H9 (cell line): ENCODE measurements at regions not wholly inside any gene's neighbourhood (a gene's known extent, or its start where the extent isn't known, plus 50 kb on each side); places are given as distances from the start of the nearest gene placed in this dataset.

Source experiments
- DNase-seq: peaks from one replicate; pipeline ENCODE4 v3.0.0-alpha.2; 2017
- H2AFZ ChIP-seq: one replicate; pipeline ENCODE4 v1.6.1; 2013; ENCODE audit warnings: mild to moderate bottlenecking, low read length, control low read depth, moderate library complexity
- H2AK5ac ChIP-seq: 2 replicates; pipeline ENCODE4 v1.6.1; 2013; ENCODE audit warnings: low read length, control low read depth, mixed read lengths; ENCODE audit not compliant: insufficient read length
- H2BK120ac ChIP-seq: one replicate; pipeline ENCODE4 v1.6.1; 2013; ENCODE audit warnings: low read depth, mild to moderate bottlenecking, low read length, control low read depth, inconsistent platforms; ENCODE audit not compliant: poor library complexity, severe bottlenecking
- H2BK12ac ChIP-seq: 2 replicates; pipeline ENCODE4 v1.6.1; 2013; ENCODE audit warnings: low read length, control low read depth, mixed read lengths, low read depth; ENCODE audit not compliant: insufficient read length
- H2BK15ac ChIP-seq: 2 replicates; pipeline ENCODE4 v1.6.1; 2013; ENCODE audit warnings: low read depth, low read length, control low read depth
- H2BK20ac ChIP-seq: one replicate; pipeline ENCODE4 v1.6.1; 2013; ENCODE audit warnings: low read depth, mild to moderate bottlenecking, low read length, control low read depth, inconsistent platforms; ENCODE audit not compliant: poor library complexity, severe bottlenecking
- H2BK5ac ChIP-seq: 2 replicates; pipeline ENCODE4 v1.6.1; 2013; ENCODE audit warnings: low read length, control low read depth, mixed read lengths; ENCODE audit not compliant: insufficient read length
- H3K14ac ChIP-seq: 2 replicates; pipeline ENCODE4 v1.6.1; 2013; ENCODE audit warnings: low read length, control low read depth; ENCODE audit not compliant: insufficient read depth
- H3K18ac ChIP-seq: 2 replicates; pipeline ENCODE4 v1.6.1; 2013; ENCODE audit warnings: low read depth, mild to moderate bottlenecking, mixed read lengths, low read length, control low read depth; ENCODE audit not compliant: insufficient read length
- H3K23ac ChIP-seq: 2 replicates; pipeline ENCODE4 v1.6.1; 2013; ENCODE audit warnings: low read length, control low read depth, mixed read lengths, low read depth; ENCODE audit not compliant: insufficient read length
- H3K23me2 ChIP-seq: 2 replicates; pipeline ENCODE4 v1.6.1; 2013; ENCODE audit warnings: low read depth, mild to moderate bottlenecking, mixed read lengths, low read length, control low read depth; ENCODE audit not compliant: insufficient read length, poor library complexity, severe bottlenecking
- H3K27ac ChIP-seq: 2 replicates; pipeline ENCODE4 v1.5.1; 2013; ENCODE audit warnings: low read length, control low read depth, mixed read lengths, low read depth; ENCODE audit not compliant: insufficient read length
- H3K27me3 ChIP-seq: 2 replicates; pipeline ENCODE4 v1.6.1; 2013; ENCODE audit warnings: low read length, control low read depth, inconsistent platforms; ENCODE audit not compliant: insufficient read depth
- H3K4ac ChIP-seq: 2 replicates; pipeline ENCODE4 v1.6.1; 2013; ENCODE audit warnings: low read depth, mild to moderate bottlenecking, control low read depth, inconsistent platforms, low read length, moderate library complexity
- H3K4me1 ChIP-seq: 2 replicates; pipeline ENCODE4 v1.6.1; 2013; ENCODE audit warnings: low read length, control low read depth, inconsistent platforms; ENCODE audit not compliant: insufficient read depth
- H3K4me2 ChIP-seq: 2 replicates; pipeline ENCODE4 v1.6.1; 2013; ENCODE audit warnings: low read length, control low read depth, mixed read lengths; ENCODE audit not compliant: insufficient read length, insufficient read depth
- H3K56ac ChIP-seq: 2 replicates; pipeline ENCODE4 v1.6.1; 2013; ENCODE audit warnings: low read depth, mild to moderate bottlenecking, mixed read lengths, low read length, control low read depth; ENCODE audit not compliant: insufficient read length
- H3K79me1 ChIP-seq: 2 replicates; pipeline ENCODE4 v1.6.1; 2013; ENCODE audit warnings: low read depth, mild to moderate bottlenecking, moderate library complexity, low read length, control low read depth, inconsistent platforms; ENCODE audit not compliant: insufficient read depth, poor library complexity, severe bottlenecking
- H3K79me2 ChIP-seq: 2 replicates; pipeline ENCODE4 v1.6.1; 2013; ENCODE audit warnings: low read length, control low read depth, inconsistent platforms; ENCODE audit not compliant: insufficient read depth
- H3K9ac ChIP-seq: 2 replicates; pipeline ENCODE4 v1.6.1; 2013; ENCODE audit warnings: low read length, control low read depth, mixed read lengths; ENCODE audit not compliant: insufficient read length; ENCODE audit errors: extremely low read depth
- H3K9me3 ChIP-seq: one replicate; pipeline ENCODE4 v1.6.1; 2013; ENCODE audit warnings: low read depth, low read length, inconsistent platforms; ENCODE audit not compliant: control insufficient read depth
- H3T11ph ChIP-seq: one replicate; pipeline ENCODE4 v1.6.1; 2013; ENCODE audit warnings: mild to moderate bottlenecking, low read length, control low read depth, inconsistent platforms
- H4K20me1 ChIP-seq: one replicate; pipeline ENCODE4 v1.6.1; 2013; ENCODE audit not compliant: control insufficient read depth, insufficient read length, insufficient read depth
- H4K5ac ChIP-seq: 2 replicates; pipeline ENCODE4 v1.6.1; 2013; ENCODE audit warnings: low read depth, mild to moderate bottlenecking, mixed read lengths, low read length, control low read depth; ENCODE audit not compliant: insufficient read length
- H4K8ac ChIP-seq: replicated peaks from 2 replicates; pipeline ENCODE4 v1.6.1; 2013; ENCODE audit warnings: low read length, control low read depth, mixed read lengths, low read depth; ENCODE audit not compliant: insufficient read length
- H4K91ac ChIP-seq: 2 replicates; pipeline ENCODE4 v1.6.1; 2013; ENCODE audit warnings: low read depth, mild to moderate bottlenecking, moderate library complexity, mixed read lengths, low read length, control low read depth; ENCODE audit not compliant: insufficient read length
- H3K27ac Mint-ChIP-seq, 3 experiments: 2 replicates in 2 of 3; 3 replicates in 1 of 3; pipeline ENCODE4 v1.8.0; 2020 to 2021; ENCODE audit warnings: mixed read lengths in 3 of 3, mild to moderate bottlenecking in 1 of 3, moderate library complexity in 1 of 3
- H3K27me3 Mint-ChIP-seq: 2 replicates; pipeline ENCODE4 v1.8.0; 2021; ENCODE audit warnings: low read depth, mild to moderate bottlenecking, moderate library complexity, mixed read lengths
- H3K36me3 Mint-ChIP-seq, 3 experiments: 2 replicates in 2 of 3; 3 replicates in 1 of 3; pipeline ENCODE4 v1.8.0; 2020 to 2021; ENCODE audit warnings: low read depth in 3 of 3, mixed read lengths in 3 of 3; ENCODE audit not compliant: insufficient read depth in 1 of 3
- H3K4me1 Mint-ChIP-seq, 2 experiments: 2 replicates each; pipeline ENCODE4 v1.8.0; 2020; ENCODE audit warnings: mixed read lengths in 2 of 2
- H3K4me3 Mint-ChIP-seq, 2 experiments: 2 replicates in 1 of 2; 3 replicates in 1 of 2; pipeline ENCODE4 v1.8.0; 2020 to 2021; ENCODE audit warnings: mild to moderate bottlenecking in 2 of 2, mixed read lengths in 2 of 2, moderate library complexity in 1 of 2
- H3K9me3 Mint-ChIP-seq, 2 experiments: 2 replicates in 1 of 2; 3 replicates in 1 of 2; pipeline ENCODE4 v1.8.0; 2020; ENCODE audit warnings: mild to moderate bottlenecking in 2 of 2, mixed read lengths in 2 of 2, moderate library complexity in 1 of 2
- WGBS: extraction: QIAGEN DNeasy Blood & Tissue Kit; methylation state at CpG from one replicate; pipeline ENCODE4 v1.1.7; 2013; ENCODE audit warnings: missing lambda C conversion rate, low lambda C conversion rate, mixed read lengths; ENCODE audit not compliant: insufficient read length; ENCODE audit errors: extremely low coverage; 5-methylcytosine and 5-hydroxymethylcytosine counted together
- TF ChIP-seq, protein P1 (sequence below): fragments of 200-600 bp; sonication (generic); conservative IDR thresholded peaks from 3 replicates; pipeline ENCODE4 v1.8.0; 2021; ENCODE audit warnings: antibody characterized with exemption, mild to moderate bottlenecking

DNA sequence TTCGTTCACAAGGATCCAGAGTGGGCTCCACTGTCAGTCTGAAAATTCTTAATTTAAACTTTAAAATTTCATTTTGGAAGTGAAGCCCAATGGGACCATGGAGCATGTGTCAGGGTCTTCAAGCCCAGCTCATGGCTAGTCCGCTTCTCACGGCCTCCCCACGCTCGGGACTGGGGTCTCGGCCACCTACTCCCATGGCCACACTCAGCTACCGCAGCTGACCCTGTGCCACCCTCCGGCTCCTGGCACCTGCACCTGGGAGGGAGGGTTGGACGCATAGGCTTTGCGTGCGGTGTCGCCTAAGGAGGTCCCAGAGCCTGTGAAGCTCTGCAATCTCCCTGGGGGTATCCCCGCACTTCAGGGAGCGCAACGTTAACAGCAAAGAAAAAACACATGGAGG, 175.7 kb upstream of the PRLR start:
- Histone ChIP-seq H3K79me2 (no peaks in the 10 kb centered on the region), H3K27ac (no peak overlapping the region), H4K5ac (no peak overlapping the region), H2BK5ac (no peak overlapping the region), H3K14ac (no peak overlapping the region), H2AK5ac (no peak overlapping the region), H3K18ac (no peak overlapping the region), H2BK12ac (no peak overlapping the region), H2BK20ac (no peak overlapping the region), H3K27me3 (no peaks in the 10 kb centered on the region), H3K9me3 (no peaks in the 10 kb centered on the region), H3K9ac (no peak overlapping the region), H3K23me2 (no peaks in the 10 kb centered on the region), H3K56ac (no peak overlapping the region), H2AFZ (no peak overlapping the region), H2BK120ac (no peak overlapping the region), H3K79me1 (no peaks in the 10 kb centered on the region), H3T11ph (no peak overlapping the region), H4K8ac (no peak overlapping the region), H2BK15ac (no peak overlapping the region), H3K4me2 (no peak overlapping the region), H3K4ac (no peak overlapping the region), H4K91ac (no peak overlapping the region), H3K4me1 (no peaks in the 10 kb centered on the region), H4K20me1 (no peaks in the 10 kb centered on the region), H3K23ac (no peak overlapping the region)
- H3K27ac Mint-ChIP-seq, result no peak overlapping the region
- peaks cover 0 to 2% (median 0%) of the 10 kb centered on the region in 3 experiments; a peak in 3 of 7 replicates for H3K36me3 Mint-ChIP-seq
- WGBS, result no CpG with 5 or more reads among the region's 15 CpGs
- no peaks in the 10 kb centered on the region for H3K27me3 Mint-ChIP-seq
- H3K4me1 Mint-ChIP-seq, result no peaks in the 10 kb centered on the region
- H3K4me3 Mint-ChIP-seq, result no peak overlapping the region
- TF ChIP-seq, protein P1, sequence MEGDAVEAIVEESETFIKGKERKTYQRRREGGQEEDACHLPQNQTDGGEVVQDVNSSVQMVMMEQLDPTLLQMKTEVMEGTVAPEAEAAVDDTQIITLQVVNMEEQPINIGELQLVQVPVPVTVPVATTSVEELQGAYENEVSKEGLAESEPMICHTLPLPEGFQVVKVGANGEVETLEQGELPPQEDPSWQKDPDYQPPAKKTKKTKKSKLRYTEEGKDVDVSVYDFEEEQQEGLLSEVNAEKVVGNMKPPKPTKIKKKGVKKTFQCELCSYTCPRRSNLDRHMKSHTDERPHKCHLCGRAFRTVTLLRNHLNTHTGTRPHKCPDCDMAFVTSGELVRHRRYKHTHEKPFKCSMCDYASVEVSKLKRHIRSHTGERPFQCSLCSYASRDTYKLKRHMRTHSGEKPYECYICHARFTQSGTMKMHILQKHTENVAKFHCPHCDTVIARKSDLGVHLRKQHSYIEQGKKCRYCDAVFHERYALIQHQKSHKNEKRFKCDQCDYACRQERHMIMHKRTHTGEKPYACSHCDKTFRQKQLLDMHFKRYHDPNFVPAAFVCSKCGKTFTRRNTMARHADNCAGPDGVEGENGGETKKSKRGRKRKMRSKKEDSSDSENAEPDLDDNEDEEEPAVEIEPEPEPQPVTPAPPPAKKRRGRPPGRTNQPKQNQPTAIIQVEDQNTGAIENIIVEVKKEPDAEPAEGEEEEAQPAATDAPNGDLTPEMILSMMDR, result no peak
- H3K9me3 Mint-ChIP-seq, result peaks cover 3 to 5% of the 10 kb centered on the region in 2 experiments; a peak in 3 of 5 replicates
- no peak for DNase-seq
